DOHH2 (cell line): ENCODE measurements at regions not wholly inside any gene's neighbourhood (a gene's known extent, or its start where the extent isn't known, plus 50 kb on each side); places are given as distances from the start of the nearest gene placed in this dataset.

Source experiments
- EZH2phosphoT487 ChIP-seq: fragments of 200-600 bp; sonication (generic); IDR thresholded peaks from 2 replicates; pipeline ENCODE4 v1.6.1; 2017; ENCODE audit warnings: borderline replicate concordance, mild to moderate bottlenecking, antibody characterized with exemption, low read length, moderate library complexity, mixed read lengths
- TF ChIP-seq, protein P1 (sequence below): fragments of 200-600 bp; sonication (generic); IDR thresholded peaks from one replicate; pipeline ENCODE4 v1.5.1; 2014; ENCODE audit warnings: antibody characterized with exemption, mild to moderate bottlenecking, low read depth, low read length; ENCODE audit not compliant: poor library complexity, severe bottlenecking

DNA sequence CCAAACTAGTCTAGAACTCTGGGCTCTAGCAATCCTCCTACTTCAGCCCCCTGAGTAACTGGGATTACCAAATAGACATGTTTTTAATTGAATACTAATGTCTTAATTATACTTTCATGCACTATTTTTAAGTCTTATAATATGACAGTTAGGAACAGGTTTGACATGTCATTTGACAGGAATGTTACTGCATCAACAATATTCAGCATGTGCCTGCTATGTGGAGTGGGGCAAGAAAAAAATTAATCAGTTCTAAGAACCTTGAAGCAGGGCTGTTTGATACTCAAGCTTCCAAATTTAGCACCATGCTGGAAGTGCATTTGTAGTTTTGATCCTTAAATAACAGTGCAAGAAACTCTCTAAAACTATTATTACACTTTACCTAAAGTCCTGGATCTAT lies 265.3 kb downstream of the MZT1 start:
- TF ChIP-seq, protein P1, sequence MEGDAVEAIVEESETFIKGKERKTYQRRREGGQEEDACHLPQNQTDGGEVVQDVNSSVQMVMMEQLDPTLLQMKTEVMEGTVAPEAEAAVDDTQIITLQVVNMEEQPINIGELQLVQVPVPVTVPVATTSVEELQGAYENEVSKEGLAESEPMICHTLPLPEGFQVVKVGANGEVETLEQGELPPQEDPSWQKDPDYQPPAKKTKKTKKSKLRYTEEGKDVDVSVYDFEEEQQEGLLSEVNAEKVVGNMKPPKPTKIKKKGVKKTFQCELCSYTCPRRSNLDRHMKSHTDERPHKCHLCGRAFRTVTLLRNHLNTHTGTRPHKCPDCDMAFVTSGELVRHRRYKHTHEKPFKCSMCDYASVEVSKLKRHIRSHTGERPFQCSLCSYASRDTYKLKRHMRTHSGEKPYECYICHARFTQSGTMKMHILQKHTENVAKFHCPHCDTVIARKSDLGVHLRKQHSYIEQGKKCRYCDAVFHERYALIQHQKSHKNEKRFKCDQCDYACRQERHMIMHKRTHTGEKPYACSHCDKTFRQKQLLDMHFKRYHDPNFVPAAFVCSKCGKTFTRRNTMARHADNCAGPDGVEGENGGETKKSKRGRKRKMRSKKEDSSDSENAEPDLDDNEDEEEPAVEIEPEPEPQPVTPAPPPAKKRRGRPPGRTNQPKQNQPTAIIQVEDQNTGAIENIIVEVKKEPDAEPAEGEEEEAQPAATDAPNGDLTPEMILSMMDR = no peak
- TF ChIP-seq EZH2phosphoT487 = no peak
